ENCODE measurements at regions not wholly inside any gene's neighbourhood (a gene's known extent, or its start where the extent isn't known, plus 50 kb on each side); places are given as distances from the start of the nearest gene placed in this dataset.
"Not testable (repeated sequence)": the region's sequence is repeated elsewhere in the genome, so short reads cannot be mapped to it uniquely, and the experiment has no call there.

- no peak for DNase-seq
Observed at GRCh38 chr13:30816736-30817135, 81.4 kb downstream of the ALOX5AP start.

GRCh38 chr13:30818323-30818960 is 83.1 kb downstream of the ALOX5AP start:
- DNase-seq = no peak

- DNase-seq = no peak
Observed at GRCh38 chr13:30819136-30819888, 84.0 kb downstream of the ALOX5AP start.

- DNase-seq = no peak
Observed at GRCh38 chr13:30821421-30821820, 84.7 kb upstream of the MEDAG start.

GRCh38 chr13:30824651-30825050 is 81.4 kb upstream of the MEDAG start:
- no peak for DNase-seq

- DNase-seq = no peak
Observed at GRCh38 chr13:30826911-30827577, 79.0 kb upstream of the MEDAG start.

- no peak for DNase-seq
Observed at GRCh38 chr13:30827578-30827925, 78.5 kb upstream of the MEDAG start.

GRCh38 chr13:30829145-30829832 is 76.8 kb upstream of the MEDAG start:
- DNase-seq = no peak

GRCh38 chr13:30829833-30830637 is 76.0 kb upstream of the MEDAG start:
- DNase-seq = no peak

- no peak for DNase-seq
Observed at GRCh38 chr13:30830638-30830965, 75.5 kb upstream of the MEDAG start.

- no peak for DNase-seq
Observed at GRCh38 chr13:30831515-30831914, 74.6 kb upstream of the MEDAG start.

GRCh38 chr13:30832377-30832776 is 73.7 kb upstream of the MEDAG start:
- DNase-seq = no peak

GRCh38 chr13:30832845-30833332 is 73.2 kb upstream of the MEDAG start:
- peak; percentile 82 for DNase-seq

GRCh38 chr13:30835442-30835841 is 70.6 kb upstream of the MEDAG start:
- no peak for DNase-seq

GRCh38 chr13:30837227-30838159 is 68.6 kb upstream of the MEDAG start:
- DNase-seq = no peak

GRCh38 chr13:30839636-30840035 is 66.4 kb upstream of the MEDAG start:
- not testable (repeated sequence) for DNase-seq

- no peak for DNase-seq
Observed at GRCh38 chr13:30840515-30840914, 65.6 kb upstream of the MEDAG start.

- DNase-seq = no peak
Observed at GRCh38 chr13:30841154-30841553, 64.9 kb upstream of the MEDAG start.

GRCh38 chr13:30843548-30843947 is 62.5 kb upstream of the MEDAG start:
- DNase-seq = no peak

- DNase-seq = no peak
Observed at GRCh38 chr13:30844548-30845296, 61.3 kb upstream of the MEDAG start.
